ENCODE measurements at regions not wholly inside any gene's neighbourhood (a gene's known extent, or its start where the extent isn't known, plus 50 kb on each side); places are given as distances from the start of the nearest gene placed in this dataset.

- no peak for TF ChIP-seq EZH2phosphoT487 (IDR thresholded peaks at IDR 0.05; ENCODE audit: low read length)
- no peak for TF ChIP-seq CTCF (IDR thresholded peaks at IDR 0.05; ENCODE audit: low read length)
- TF ChIP-seq EZH2 (optimal IDR thresholded peaks at IDR 0.05; ENCODE audit: low read depth, low read length), result no peak
- Histone ChIP-seq H3F3A (ENCODE audit: insufficient read depth, low read length) (no peaks in the 10 kb centered on the region), H3K36me3 (replicated peaks; ENCODE audit: insufficient read depth, low read length) (no peaks in the 10 kb centered on the region), H3K9me3 (replicated peaks; ENCODE audit: insufficient read depth, low read length) (no peaks in the 10 kb centered on the region), H3K4me2 (ENCODE audit: low read depth, low read length) (no peak overlapping the region), H3K9ac (ENCODE audit: low read length) (no peak overlapping the region), H3K27me3 (replicated peaks; ENCODE audit: insufficient read depth, low read length) (no peaks in the 10 kb centered on the region), H4K20me1 (ENCODE audit: insufficient read depth, low read length) (no peaks in the 10 kb centered on the region), H3K9me2 (replicated peaks; ENCODE audit: insufficient read depth, low read length) (no peaks in the 10 kb centered on the region), H3K79me2 (ENCODE audit: low read length) (no peaks in the 10 kb centered on the region), H3K4me3 (ENCODE audit: low read length) (no peak overlapping the region), H3K4me1 (ENCODE audit: low read length) (no peaks in the 10 kb centered on the region), H3K27ac (ENCODE audit: low read length) (no peak overlapping the region), H2AFZ (ENCODE audit: low read length) (no peak overlapping the region)
- no peak for DNase-seq
These were observed 767.6 kb upstream of the ADAMTS16 start for GRCh38 chr5:4372481-4372880.

DNA sequence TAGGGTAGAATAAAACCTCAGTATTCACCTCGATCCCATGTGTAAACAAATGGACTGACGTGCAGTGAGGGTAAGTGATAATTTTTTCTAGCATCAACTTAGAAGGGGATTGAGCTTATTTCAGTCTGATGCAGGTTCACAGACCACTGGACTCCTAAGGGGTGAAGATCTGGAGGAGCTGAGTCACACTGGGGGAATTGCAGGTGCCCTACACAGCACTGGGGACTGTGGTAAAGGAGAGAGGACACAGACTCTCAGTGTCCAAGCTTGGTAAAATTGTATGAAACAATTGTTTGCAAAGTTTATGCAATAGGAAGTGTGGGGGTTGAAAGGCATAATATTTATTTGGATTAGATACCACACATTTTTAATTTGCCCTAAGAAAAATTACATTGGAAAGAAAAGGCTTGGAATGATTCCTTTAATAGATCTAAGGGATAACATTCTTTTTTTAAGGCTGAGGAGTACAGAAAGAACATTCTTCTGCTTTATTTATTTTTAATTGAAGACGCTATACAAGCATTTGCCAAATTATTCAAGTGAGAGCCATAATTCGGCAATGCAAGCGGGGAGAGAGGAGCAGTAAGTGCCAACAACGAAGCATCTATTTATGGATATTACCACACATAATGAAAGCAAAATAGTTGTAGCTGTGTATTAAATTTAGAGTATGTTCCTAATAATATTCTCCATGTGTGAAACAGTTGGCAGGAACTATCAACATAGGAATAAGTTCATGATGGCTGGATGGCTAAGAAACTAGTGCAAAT is 766.9 kb upstream of the ADAMTS16 start:
- Histone ChIP-seq H3K9ac (ENCODE audit: low read length) (no peak overlapping the region), H3K27ac (ENCODE audit: low read length) (no peak overlapping the region), H3K27me3 (replicated peaks; ENCODE audit: insufficient read depth, low read length) (no peaks in the 10 kb centered on the region), H3K36me3 (replicated peaks; ENCODE audit: insufficient read depth, low read length) (no peaks in the 10 kb centered on the region), H3K79me2 (ENCODE audit: low read length) (no peaks in the 10 kb centered on the region), H3K4me1 (ENCODE audit: low read length) (no peaks in the 10 kb centered on the region), H3K4me2 (ENCODE audit: low read depth, low read length) (no peak overlapping the region), H3K4me3 (ENCODE audit: low read length) (no peak overlapping the region), H2AFZ (ENCODE audit: low read length) (no peak overlapping the region), H3F3A (ENCODE audit: insufficient read depth, low read length) (no peaks in the 10 kb centered on the region), H3K9me3 (replicated peaks; ENCODE audit: insufficient read depth, low read length) (no peaks in the 10 kb centered on the region), H3K9me2 (replicated peaks; ENCODE audit: insufficient read depth, low read length) (no peaks in the 10 kb centered on the region), H4K20me1 (ENCODE audit: insufficient read depth, low read length) (no peaks in the 10 kb centered on the region)
- no peak for TF ChIP-seq EZH2 (optimal IDR thresholded peaks at IDR 0.05; ENCODE audit: low read depth, low read length)
- TF ChIP-seq EZH2phosphoT487 (IDR thresholded peaks at IDR 0.05; ENCODE audit: low read length), result no peak
- no peak for TF ChIP-seq CTCF (IDR thresholded peaks at IDR 0.05; ENCODE audit: low read length)
- no peak for DNase-seq

DNA sequence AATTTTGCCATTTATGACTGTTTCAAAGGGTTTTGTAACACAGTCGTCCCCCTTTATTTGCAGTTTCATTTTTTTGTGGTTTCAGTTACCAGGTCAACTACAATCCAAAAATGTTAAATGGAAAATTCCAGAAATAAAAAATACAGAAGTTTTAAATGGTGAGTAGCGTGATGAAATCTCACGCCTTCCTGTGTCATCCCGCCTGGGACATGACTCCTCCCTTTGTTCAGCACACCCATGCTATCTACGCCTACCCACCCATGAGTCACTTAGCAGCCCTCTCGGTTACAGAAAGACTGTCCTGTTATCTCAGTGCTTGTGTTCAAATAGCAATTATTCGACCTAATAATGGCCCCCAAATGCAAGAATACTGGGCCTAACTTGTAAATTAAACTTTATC is 765.3 kb upstream of the ADAMTS16 start:
- no peaks in the 10 kb centered on the region for H3K4me1 ChIP-seq (ENCODE audit: low read length)
- H2AFZ ChIP-seq (ENCODE audit: low read length), result no peak overlapping the region
- H3K9me3 ChIP-seq (replicated peaks; ENCODE audit: insufficient read depth, low read length), result no peaks in the 10 kb centered on the region
- H3K4me2 ChIP-seq (ENCODE audit: low read depth, low read length), result no peak overlapping the region
- no peak overlapping the region for H3K9ac ChIP-seq (ENCODE audit: low read length)
- H3K27ac ChIP-seq (ENCODE audit: low read length), result no peak overlapping the region
- H3F3A ChIP-seq (ENCODE audit: insufficient read depth, low read length), result no peaks in the 10 kb centered on the region
- H4K20me1 ChIP-seq (ENCODE audit: insufficient read depth, low read length), result no peaks in the 10 kb centered on the region
- no peak overlapping the region for H3K4me3 ChIP-seq (ENCODE audit: low read length)
- no peaks in the 10 kb centered on the region for H3K9me2 ChIP-seq (replicated peaks; ENCODE audit: insufficient read depth, low read length)
- no peaks in the 10 kb centered on the region for H3K79me2 ChIP-seq (ENCODE audit: low read length)
- H3K27me3 ChIP-seq (replicated peaks; ENCODE audit: insufficient read depth, low read length), result no peaks in the 10 kb centered on the region
- DNase-seq, result no peak
- no peak for TF ChIP-seq EZH2 (optimal IDR thresholded peaks at IDR 0.05; ENCODE audit: low read depth, low read length)
- TF ChIP-seq CTCF (IDR thresholded peaks at IDR 0.05; ENCODE audit: low read length), result no peak
- no peak for TF ChIP-seq EZH2phosphoT487 (IDR thresholded peaks at IDR 0.05; ENCODE audit: low read length)
- H3K36me3 ChIP-seq (replicated peaks; ENCODE audit: insufficient read depth, low read length), result no peaks in the 10 kb centered on the region

All from MM.1S (cell line).